Psoas muscle (tissue), 7 donors: ENCODE measurements at regions not wholly inside any gene's neighbourhood (a gene's known extent, or its start where the extent isn't known, plus 50 kb on each side); places are given as distances from the start of the nearest gene placed in this dataset.

Experiments used
- ATAC-seq, 4 donors: fragments of 200-7000 bp; cut with Tn5 transposase; one replicate each; pipeline ENCODE4 v1.9.1; 2020; ENCODE audit warnings: moderate library complexity in 3 of 4, mild to moderate bottlenecking in 2 of 4
- DNase-seq, 2 donors: peaks; one replicate each; pipeline ENCODE4 v3.0.0-alpha.2; 2020
- H3K27ac ChIP-seq: fragments of 200-600 bp; one replicate; pipeline ENCODE4 v1.8.0; 2022
- H3K27me3 ChIP-seq, 3 donors: fragments of 200-600 bp in 1 of 3; one replicate each; pipeline versions ENCODE4 v1.6.1 to v1.8.0; 2013 to 2022; ENCODE audit warnings: low read length in 2 of 3, mild to moderate bottlenecking in 2 of 3, moderate library complexity in 1 of 3; ENCODE audit not compliant: insufficient read depth in 3 of 3
- H3K36me3 ChIP-seq, 2 donors: fragments of 200-600 bp in 1 of 2; one replicate each; pipeline versions ENCODE4 v1.6.1 to v1.8.0; 2013 to 2022; ENCODE audit warnings: low read depth in 1 of 2, mild to moderate bottlenecking in 1 of 2, moderate library complexity in 1 of 2; ENCODE audit not compliant: insufficient read depth in 1 of 2
- H3K4me1 ChIP-seq: fragments of 200-600 bp; one replicate; pipeline ENCODE4 v1.8.0; 2022
- H3K4me3 ChIP-seq: fragments of 200-600 bp; one replicate; pipeline ENCODE4 v1.8.0; 2022; ENCODE audit warnings: mild to moderate bottlenecking
- H3K9me3 ChIP-seq: fragments of 200-600 bp; one replicate; pipeline ENCODE4 v1.8.0; 2022
- CTCF ChIP-seq: fragments of 200-600 bp; IDR thresholded peaks from one replicate; pipeline ENCODE4 v1.8.0; 2022; ENCODE audit warnings: antibody characterized with exemption
- WGBS, 3 donors: extraction: QIAGEN DNeasy Blood & Tissue Kit; methylation state at CpG; one replicate each; pipeline versions ENCODE4 v1.1.6 to v1.1.7; 2013; 5-methylcytosine and 5-hydroxymethylcytosine counted together
- intact Hi-C, 2 donors: fragments of 100-400 bp; cut with DNase I; formaldehyde crosslinking; loops; one replicate each; pipeline versions ENCODE4 v1.11.0 to v1.14.2; 2022
- donor health status: healthy with polysubstance abuse.
- donor health status: DM: no; HTN: no; CAD: no; lungs with moderate emphysema.
- donor health status: Bipolar disorder and iron deficiency.
- donor health status: healthy.
- donor health status: DM: yes; HTN: yes; CAD: no.
- donor health status: DM: no; HTN: no; CAD: no.
- donor health status: DM: yes; HTN: yes; CAD: no.

- Histone ChIP-seq H3K27ac (no peak overlapping the region), H3K4me1 (peaks cover 2% of the 10 kb centered on the region), H3K4me3 (no peak overlapping the region), H3K36me3 (no peaks in the 10 kb centered on the region), H3K9me3 (no peaks in the 10 kb centered on the region), H3K27me3 (no peaks in the 10 kb centered on the region)
- DNase-seq = no peak
- intact Hi-C loops = no loop called here
- TF ChIP-seq CTCF = no peak
- 91 to 96% (median 95%) methylated on average over 3 of the region's 3 CpGs for WGBS, 3 donors
- ATAC-seq = no peak
Measured at GRCh38 chr10:43851030-43851429, 202.3 kb upstream of the ZNF32 start.

- no peak for TF ChIP-seq CTCF
- H3K4me1 ChIP-seq = peaks cover 6% of the 10 kb centered on the region
- H3K9me3 ChIP-seq = no peaks in the 10 kb centered on the region
- DNase-seq (no peak), ATAC-seq (no peak)
- no peaks in the 10 kb centered on the region for H3K27me3 ChIP-seq
- intact Hi-C loops = no loop called here
- H3K27ac ChIP-seq = no peak overlapping the region
- H3K4me3 ChIP-seq = no peak overlapping the region
- H3K36me3 ChIP-seq = no peaks in the 10 kb centered on the region
- WGBS, 3 donors = 88 to 93% (median 91%) methylated on average over 3 of the region's 3 CpGs
Measured at GRCh38 chr10:43849551-43849950, 200.9 kb upstream of the ZNF32 start.

GRCh38 chr10:43846968-43847367 lies 198.3 kb upstream of the ZNF32 start:
- H3K9me3 ChIP-seq = no peaks in the 10 kb centered on the region
- peaks cover 0 to 5% (median 0%) of the 10 kb centered on the region in 3 donors for H3K27me3 ChIP-seq
- H3K36me3 ChIP-seq = no peaks in the 10 kb centered on the region
- intact Hi-C loops = no loop called here
- H3K27ac ChIP-seq = no peak overlapping the region
- DNase-seq (no peak), ATAC-seq (no peak)
- 65 to 77% (median 73%) methylated on average over 4 of the region's 4 CpGs for WGBS, 3 donors
- no peak overlapping the region for H3K4me3 ChIP-seq
- TF ChIP-seq CTCF = no peak
- H3K4me1 ChIP-seq = peaks cover 6% of the 10 kb centered on the region

GRCh38 chr10:43846187-43846680 lies 197.6 kb upstream of the ZNF32 start:
- peaks cover 6% of the 10 kb centered on the region for H3K4me1 ChIP-seq
- 15 to 53% (median 25%) methylated on average over 11 of the region's 11 CpGs for WGBS, 3 donors
- ATAC-seq (peak in 3 of 4 donors; percentile 33 to 51 (median 49)), DNase-seq (no peak)
- H3K27ac ChIP-seq = peak overlapping the region; percentile 55
- intact Hi-C loops = no loop called here
- H3K4me3 ChIP-seq = no peak overlapping the region
- no peaks in the 10 kb centered on the region for H3K9me3 ChIP-seq
- no peak for TF ChIP-seq CTCF
- peaks cover 0 to 5% (median 0%) of the 10 kb centered on the region in 3 donors for H3K27me3 ChIP-seq
- no peaks in the 10 kb centered on the region for H3K36me3 ChIP-seq

GRCh38 chr10:43845121-43845520 lies 196.4 kb upstream of the ZNF32 start:
- no peaks in the 10 kb centered on the region for H3K9me3 ChIP-seq
- H3K27ac ChIP-seq = no peak overlapping the region
- peaks cover 0 to 5% (median 0%) of the 10 kb centered on the region in 3 donors for H3K27me3 ChIP-seq
- H3K4me1 ChIP-seq = peaks cover 6% of the 10 kb centered on the region
- ATAC-seq (no peak), DNase-seq (no peak)
- 37 to 41% (median 39%) methylated on average over 5 of the region's 5 CpGs for WGBS, 3 donors
- intact Hi-C loops = no loop called here
- no peaks in the 10 kb centered on the region for H3K36me3 ChIP-seq
- no peak overlapping the region for H3K4me3 ChIP-seq
- TF ChIP-seq CTCF = no peak
